HepG2 (cell line): ENCODE measurements at regions not wholly inside any gene's neighbourhood (a gene's known extent, or its start where the extent isn't known, plus 50 kb on each side); places are given as distances from the start of the nearest gene placed in this dataset.

ENCODE experiments used
- CBX2 ChIP-seq, 2 experiments: fragments of 200-600 bp in 1 of 2; sonication (generic); formaldehyde crosslinking in 1 of 2; IDR thresholded peaks; 2 replicates each; pipeline versions ENCODE4 v1.7.0 to v1.8.1; 2018 to 2022; ENCODE audit warnings: low read depth in 2 of 2, low read length in 1 of 2, mild to moderate bottlenecking in 1 of 2, missing genetic modification reagents in 1 of 2
- FOXJ3 ChIP-seq: sonication (generic); formaldehyde crosslinking; IDR thresholded peaks from 2 replicates; pipeline ENCODE4 v1.4.0; 2020; ENCODE audit warnings: missing genetic modification reagents, mild to moderate bottlenecking, borderline replicate concordance
- HDAC6 ChIP-seq: fragments of 200-600 bp; sonication (generic); IDR thresholded peaks from 2 replicates; pipeline ENCODE4 v1.7.0; 2017; ENCODE audit warnings: mild to moderate bottlenecking, antibody characterized with exemption, low read length, low read depth
- HMG20A ChIP-seq: IDR thresholded peaks from 2 replicates; pipeline ENCODE4 v1.6.1; 2016; ENCODE audit warnings: borderline replicate concordance
- JARID2 ChIP-seq: sonication (generic); formaldehyde crosslinking; IDR thresholded peaks from 2 replicates; pipeline ENCODE4 v1.8.1; 2023; ENCODE audit warnings: missing genetic modification reagents, inconsistent platforms; ENCODE audit not compliant: insufficient replicate concordance
- PHF5A ChIP-seq: IDR thresholded peaks from one replicate; pipeline ENCODE4 v1.6.1; 2018; ENCODE audit warnings: low read depth, missing genetic modification reagents; ENCODE audit not compliant: unreplicated experiment
- SMC3 ChIP-seq: IDR thresholded peaks from 2 replicates; pipeline ENCODE4 v1.6.1; 2011; ENCODE audit warnings: low read length, improper control_type of control experiment
- TRIM24 ChIP-seq: sonication (generic); formaldehyde crosslinking; IDR thresholded peaks from 2 replicates; pipeline ENCODE4 v1.8.0; 2022; ENCODE audit warnings: mild to moderate bottlenecking, missing genetic modification reagents
- XBP1 ChIP-seq: sonication (generic); formaldehyde crosslinking; IDR thresholded peaks from 2 replicates; pipeline ENCODE4 v1.5.0; 2020; ENCODE audit warnings: missing genetic modification reagents
- ZFP82 ChIP-seq: sonication (generic); formaldehyde crosslinking; IDR thresholded peaks from 2 replicates; pipeline ENCODE4 v1.5.1; 2020; ENCODE audit warnings: mild to moderate bottlenecking, missing genetic modification reagents, borderline replicate concordance
- ZNF430 ChIP-seq: sonication (generic); formaldehyde crosslinking; IDR thresholded peaks from 2 replicates; pipeline ENCODE4 v1.9.0; 2021; ENCODE audit warnings: mild to moderate bottlenecking, missing genetic modification reagents
- TF ChIP-seq, protein P1 (sequence below), 2 experiments: IDR thresholded peaks; 2 replicates each; pipeline ENCODE4 v1.6.1; 2011 to 2012; ENCODE audit warnings: low read length in 2 of 2, borderline replicate concordance in 1 of 2, low read depth in 1 of 2, mild to moderate bottlenecking in 1 of 2, moderate library complexity in 1 of 2
- TF ChIP-seq, protein P2 (sequence below): sonication (generic); formaldehyde crosslinking; IDR thresholded peaks from 2 replicates; pipeline ENCODE4 v1.4.0; 2020; ENCODE audit warnings: missing genetic modification reagents
- TF ChIP-seq, protein P3 (sequence below): sonication (generic); formaldehyde crosslinking; IDR thresholded peaks from 2 replicates; pipeline ENCODE4 v1.5.0; 2020; ENCODE audit warnings: missing genetic modification reagents
- TF ChIP-seq, protein P4 (sequence below): sonication (generic); formaldehyde crosslinking; IDR thresholded peaks from 2 replicates; pipeline ENCODE4 v1.4.0; 2020; ENCODE audit warnings: missing genetic modification reagents
- TF ChIP-seq, protein P5 (sequence below): sonication (generic); formaldehyde crosslinking; IDR thresholded peaks from 2 replicates; pipeline ENCODE4 v1.4.0; 2020; ENCODE audit warnings: mild to moderate bottlenecking, missing genetic modification reagents
- TF ChIP-seq, protein P6 (sequence below): sonication (generic); formaldehyde crosslinking; IDR thresholded peaks from 2 replicates; pipeline ENCODE4 v1.4.0; 2020; ENCODE audit warnings: missing genetic modification reagents; ENCODE audit errors: not compliant biosample characterization

DNA sequence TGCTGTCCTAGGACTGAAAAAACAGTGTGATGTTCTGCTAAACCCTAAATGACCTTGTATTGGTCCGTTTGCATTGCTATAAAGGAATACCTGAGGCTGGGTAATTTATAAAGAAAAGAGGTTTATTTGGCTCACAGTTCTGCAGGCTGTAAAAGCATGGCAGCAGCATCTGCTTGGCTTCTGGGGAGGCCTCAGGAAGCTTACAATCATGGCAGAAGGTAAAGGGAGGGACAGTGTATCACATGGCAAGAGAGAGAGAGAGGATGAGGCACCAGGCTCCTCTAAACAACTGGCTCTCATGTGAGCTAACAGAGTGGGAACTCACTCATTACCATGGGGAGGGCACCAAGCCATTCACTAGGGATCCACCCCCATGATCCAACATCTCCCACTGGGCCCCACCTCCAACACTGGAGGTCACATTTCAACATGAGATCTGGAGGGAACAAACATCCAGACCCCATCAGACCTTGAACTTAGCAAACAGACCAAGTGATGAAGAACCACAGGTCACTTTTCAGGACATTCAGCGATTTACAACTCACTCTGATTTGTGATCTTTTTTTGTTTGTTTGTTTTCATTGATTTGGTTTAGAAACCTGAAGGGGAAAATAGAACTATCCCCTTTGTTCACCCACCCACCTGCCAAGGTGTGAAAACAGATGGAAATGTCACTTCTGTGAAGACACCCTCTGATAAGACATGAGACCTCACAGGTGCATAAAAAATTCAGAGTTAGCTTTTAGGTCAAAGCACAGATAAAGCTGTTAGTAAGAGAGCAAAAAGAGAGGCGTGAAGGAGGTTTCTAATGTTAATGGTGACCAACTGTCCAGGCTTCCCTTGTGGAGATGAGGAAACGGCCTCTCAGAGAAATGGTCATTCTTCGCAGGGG is 104.2 kb upstream of the RALGPS2 start (continued):
- TF ChIP-seq, protein P1, sequence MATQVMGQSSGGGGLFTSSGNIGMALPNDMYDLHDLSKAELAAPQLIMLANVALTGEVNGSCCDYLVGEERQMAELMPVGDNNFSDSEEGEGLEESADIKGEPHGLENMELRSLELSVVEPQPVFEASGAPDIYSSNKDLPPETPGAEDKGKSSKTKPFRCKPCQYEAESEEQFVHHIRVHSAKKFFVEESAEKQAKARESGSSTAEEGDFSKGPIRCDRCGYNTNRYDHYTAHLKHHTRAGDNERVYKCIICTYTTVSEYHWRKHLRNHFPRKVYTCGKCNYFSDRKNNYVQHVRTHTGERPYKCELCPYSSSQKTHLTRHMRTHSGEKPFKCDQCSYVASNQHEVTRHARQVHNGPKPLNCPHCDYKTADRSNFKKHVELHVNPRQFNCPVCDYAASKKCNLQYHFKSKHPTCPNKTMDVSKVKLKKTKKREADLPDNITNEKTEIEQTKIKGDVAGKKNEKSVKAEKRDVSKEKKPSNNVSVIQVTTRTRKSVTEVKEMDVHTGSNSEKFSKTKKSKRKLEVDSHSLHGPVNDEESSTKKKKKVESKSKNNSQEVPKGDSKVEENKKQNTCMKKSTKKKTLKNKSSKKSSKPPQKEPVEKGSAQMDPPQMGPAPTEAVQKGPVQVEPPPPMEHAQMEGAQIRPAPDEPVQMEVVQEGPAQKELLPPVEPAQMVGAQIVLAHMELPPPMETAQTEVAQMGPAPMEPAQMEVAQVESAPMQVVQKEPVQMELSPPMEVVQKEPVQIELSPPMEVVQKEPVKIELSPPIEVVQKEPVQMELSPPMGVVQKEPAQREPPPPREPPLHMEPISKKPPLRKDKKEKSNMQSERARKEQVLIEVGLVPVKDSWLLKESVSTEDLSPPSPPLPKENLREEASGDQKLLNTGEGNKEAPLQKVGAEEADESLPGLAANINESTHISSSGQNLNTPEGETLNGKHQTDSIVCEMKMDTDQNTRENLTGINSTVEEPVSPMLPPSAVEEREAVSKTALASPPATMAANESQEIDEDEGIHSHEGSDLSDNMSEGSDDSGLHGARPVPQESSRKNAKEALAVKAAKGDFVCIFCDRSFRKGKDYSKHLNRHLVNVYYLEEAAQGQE (IDR thresholded peaks at IDR 0.05; ENCODE audit: borderline replicate concordance in 1 of 2, low read depth in 1 of 2, low read length in 2 of 2): no peak
- TF ChIP-seq, protein P2, sequence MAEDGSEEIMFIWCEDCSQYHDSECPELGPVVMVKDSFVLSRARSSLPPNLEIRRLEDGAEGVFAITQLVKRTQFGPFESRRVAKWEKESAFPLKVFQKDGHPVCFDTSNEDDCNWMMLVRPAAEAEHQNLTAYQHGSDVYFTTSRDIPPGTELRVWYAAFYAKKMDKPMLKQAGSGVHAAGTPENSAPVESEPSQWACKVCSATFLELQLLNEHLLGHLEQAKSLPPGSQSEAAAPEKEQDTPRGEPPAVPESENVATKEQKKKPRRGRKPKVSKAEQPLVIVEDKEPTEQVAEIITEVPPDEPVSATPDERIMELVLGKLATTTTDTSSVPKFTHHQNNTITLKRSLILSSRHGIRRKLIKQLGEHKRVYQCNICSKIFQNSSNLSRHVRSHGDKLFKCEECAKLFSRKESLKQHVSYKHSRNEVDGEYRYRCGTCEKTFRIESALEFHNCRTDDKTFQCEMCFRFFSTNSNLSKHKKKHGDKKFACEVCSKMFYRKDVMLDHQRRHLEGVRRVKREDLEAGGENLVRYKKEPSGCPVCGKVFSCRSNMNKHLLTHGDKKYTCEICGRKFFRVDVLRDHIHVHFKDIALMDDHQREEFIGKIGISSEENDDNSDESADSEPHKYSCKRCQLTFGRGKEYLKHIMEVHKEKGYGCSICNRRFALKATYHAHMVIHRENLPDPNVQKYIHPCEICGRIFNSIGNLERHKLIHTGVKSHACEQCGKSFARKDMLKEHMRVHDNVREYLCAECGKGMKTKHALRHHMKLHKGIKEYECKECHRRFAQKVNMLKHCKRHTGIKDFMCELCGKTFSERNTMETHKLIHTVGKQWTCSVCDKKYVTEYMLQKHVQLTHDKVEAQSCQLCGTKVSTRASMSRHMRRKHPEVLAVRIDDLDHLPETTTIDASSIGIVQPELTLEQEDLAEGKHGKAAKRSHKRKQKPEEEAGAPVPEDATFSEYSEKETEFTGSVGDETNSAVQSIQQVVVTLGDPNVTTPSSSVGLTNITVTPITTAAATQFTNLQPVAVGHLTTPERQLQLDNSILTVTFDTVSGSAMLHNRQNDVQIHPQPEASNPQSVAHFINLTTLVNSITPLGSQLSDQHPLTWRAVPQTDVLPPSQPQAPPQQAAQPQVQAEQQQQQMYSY (CRISPR knock-in tag): no peak
- TF ChIP-seq JARID2 (peak; percentile 41), HMG20A (peak; percentile 91), PHF5A (CRISPR knock-in tag) (no peak), ZFP82 (CRISPR knock-in tag) (peak; percentile 51; the same call in 1 of the 2 replicates), FOXJ3 (CRISPR knock-in tag) (peak; percentile 64; the same call in 1 of the 2 replicates), TRIM24 (CRISPR knock-in tag) (0 out of 2 replicates have a peak, but pooled peaks have one; percentile 54), SMC3 (peak; percentile 34; the same call in 1 of the 2 replicates), CBX2 (IDR thresholded peaks at IDR 0.05; ENCODE audit: low read depth, low read length) (no peak), CBX2 (CRISPR knock-in tag; IDR thresholded peaks at IDR 0.05; ENCODE audit: low read depth) (no peak), HDAC6 (no peak), ZNF430 (peak; percentile 81), XBP1 (no peak)
- TF ChIP-seq, protein P3, sequence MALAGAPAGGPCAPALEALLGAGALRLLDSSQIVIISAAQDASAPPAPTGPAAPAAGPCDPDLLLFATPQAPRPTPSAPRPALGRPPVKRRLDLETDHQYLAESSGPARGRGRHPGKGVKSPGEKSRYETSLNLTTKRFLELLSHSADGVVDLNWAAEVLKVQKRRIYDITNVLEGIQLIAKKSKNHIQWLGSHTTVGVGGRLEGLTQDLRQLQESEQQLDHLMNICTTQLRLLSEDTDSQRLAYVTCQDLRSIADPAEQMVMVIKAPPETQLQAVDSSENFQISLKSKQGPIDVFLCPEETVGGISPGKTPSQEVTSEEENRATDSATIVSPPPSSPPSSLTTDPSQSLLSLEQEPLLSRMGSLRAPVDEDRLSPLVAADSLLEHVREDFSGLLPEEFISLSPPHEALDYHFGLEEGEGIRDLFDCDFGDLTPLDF (CRISPR knock-in tag): no peak
- TF ChIP-seq, protein P4, sequence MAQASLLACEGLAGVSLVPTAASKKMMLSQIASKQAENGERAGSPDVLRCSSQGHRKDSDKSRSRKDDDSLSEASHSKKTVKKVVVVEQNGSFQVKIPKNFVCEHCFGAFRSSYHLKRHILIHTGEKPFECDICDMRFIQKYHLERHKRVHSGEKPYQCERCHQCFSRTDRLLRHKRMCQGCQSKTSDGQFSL (CRISPR knock-in tag): no peak
- TF ChIP-seq, protein P5, sequence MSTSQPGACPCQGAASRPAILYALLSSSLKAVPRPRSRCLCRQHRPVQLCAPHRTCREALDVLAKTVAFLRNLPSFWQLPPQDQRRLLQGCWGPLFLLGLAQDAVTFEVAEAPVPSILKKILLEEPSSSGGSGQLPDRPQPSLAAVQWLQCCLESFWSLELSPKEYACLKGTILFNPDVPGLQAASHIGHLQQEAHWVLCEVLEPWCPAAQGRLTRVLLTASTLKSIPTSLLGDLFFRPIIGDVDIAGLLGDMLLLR: no peak
- TF ChIP-seq, protein P6, sequence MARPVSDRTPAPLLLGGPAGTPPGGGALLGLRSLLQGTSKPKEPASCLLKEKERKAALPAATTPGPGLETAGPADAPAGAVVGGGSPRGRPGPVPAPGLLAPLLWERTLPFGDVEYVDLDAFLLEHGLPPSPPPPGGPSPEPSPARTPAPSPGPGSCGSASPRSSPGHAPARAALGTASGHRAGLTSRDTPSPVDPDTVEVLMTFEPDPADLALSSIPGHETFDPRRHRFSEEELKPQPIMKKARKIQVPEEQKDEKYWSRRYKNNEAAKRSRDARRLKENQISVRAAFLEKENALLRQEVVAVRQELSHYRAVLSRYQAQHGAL (CRISPR knock-in tag): no peak
